T-helper 1 cell treated with Interleukin-12 subunit alpha and Interleukin-12 subunit beta and Interleukin-4 antibody, amounts not matched to agents 30 ng/mL and 1 ng/mL, for 36 hours (primary cell): ENCODE measurements at regions not wholly inside any gene's neighbourhood (a gene's known extent, or its start where the extent isn't known, plus 50 kb on each side); places are given as distances from the start of the nearest gene placed in this dataset.

Experiments used
- intact Hi-C: fragments of 100-400 bp; cut with micrococcal nuclease; formaldehyde crosslinking; loops from one replicate; pipeline ENCODE4 v1.15.1; 2024

DNA sequence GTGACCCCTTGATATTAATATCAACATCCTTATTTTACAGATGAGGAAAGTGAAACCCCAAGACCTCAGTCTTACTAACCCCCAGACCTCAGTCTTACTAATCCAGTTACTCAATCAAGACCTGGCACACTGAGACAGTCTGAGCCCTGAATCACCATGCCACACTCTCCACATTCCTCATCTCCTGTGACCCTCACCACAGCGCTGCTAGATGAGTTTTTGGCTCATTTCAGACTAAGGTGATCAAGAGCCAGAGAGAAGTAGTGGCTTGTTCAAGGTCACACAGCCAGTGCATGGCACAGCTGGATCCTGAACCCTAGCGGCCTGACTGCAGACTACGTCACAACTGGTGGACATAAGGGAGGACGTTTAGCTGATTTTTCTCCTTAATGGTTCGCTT, 579.2 kb downstream of the BCL11B start:
- intact Hi-C loops: no loop called here

DNA sequence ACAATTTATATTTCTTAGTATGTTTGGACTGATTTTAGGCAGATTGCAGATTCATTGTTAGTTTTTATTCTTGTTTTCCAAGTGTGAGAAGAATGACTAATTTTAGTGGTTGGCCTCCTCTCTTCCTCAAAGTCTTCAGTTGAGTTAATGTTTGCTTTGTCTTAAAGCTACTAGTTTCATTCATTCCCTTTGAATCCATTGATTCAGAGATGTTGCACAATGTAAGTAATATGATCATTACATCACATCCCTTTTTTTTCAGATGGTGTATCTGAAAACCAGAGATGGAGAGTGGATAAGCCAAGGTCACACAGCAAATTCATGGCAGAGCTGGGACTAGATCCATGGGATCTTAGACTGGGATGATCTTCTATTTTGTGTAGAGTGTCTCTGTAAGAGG, 577.5 kb downstream of the BCL11B start:
- intact Hi-C loops: no loop called here

DNA sequence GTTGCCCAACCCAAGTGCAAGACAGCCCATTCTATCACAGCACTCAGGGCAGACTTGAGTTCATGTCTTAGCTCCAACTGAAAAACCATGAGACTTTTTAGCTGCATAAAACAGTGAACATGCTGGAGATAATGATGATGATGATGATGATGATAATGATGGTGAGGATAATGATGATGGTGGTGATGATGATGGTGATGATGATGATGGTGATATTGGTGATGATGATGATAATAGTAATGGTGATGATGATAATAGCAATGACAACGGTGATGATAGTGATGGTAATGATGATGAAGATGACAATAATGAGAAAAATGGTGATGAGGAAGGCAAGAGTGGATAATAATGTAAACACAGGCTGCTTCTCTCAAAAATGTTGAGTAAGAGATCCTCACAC, 576.2 kb downstream of the BCL11B start:
- intact Hi-C loops: no loop called here

DNA sequence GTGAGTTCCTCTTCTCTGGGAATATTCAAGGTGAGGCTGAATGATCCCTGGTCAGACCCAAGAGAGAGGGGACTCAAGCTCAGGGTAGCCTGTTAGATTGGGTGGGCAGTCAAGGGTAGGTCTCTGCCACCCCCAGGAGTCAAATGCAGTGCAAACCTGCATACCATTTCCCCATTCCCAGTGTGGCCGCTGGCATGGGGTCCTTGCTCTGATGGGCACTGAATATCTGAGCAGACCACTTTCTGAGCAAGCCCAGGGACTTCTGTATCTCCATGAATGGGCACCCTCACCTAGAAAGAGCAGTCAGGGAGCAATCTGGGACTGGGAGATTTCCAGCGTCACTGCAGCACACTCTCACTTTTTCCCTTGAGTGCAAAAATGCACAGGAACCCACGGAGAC, 573.7 kb downstream of the BCL11B start:
- intact Hi-C loops: no loop called here

DNA sequence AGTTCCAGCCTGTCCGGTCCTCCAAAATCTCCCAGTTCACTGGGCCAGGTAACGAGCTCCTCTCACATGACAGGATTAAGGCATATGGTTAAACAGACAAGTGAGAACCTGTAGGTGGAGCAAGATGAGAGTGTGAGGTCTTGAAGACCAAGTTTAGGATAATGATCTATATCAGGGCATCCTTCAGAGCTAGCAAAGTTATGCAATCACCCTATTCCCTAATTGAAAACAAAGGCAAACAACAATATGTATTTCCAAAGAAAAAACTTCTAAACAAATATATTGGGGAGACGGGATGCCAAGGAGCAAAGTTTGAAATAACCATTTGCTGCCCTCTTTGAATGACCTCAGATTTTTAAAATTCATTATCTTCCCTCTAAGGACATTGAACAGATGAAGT, 571.2 kb downstream of the BCL11B start:
- intact Hi-C loops: no loop called here

DNA sequence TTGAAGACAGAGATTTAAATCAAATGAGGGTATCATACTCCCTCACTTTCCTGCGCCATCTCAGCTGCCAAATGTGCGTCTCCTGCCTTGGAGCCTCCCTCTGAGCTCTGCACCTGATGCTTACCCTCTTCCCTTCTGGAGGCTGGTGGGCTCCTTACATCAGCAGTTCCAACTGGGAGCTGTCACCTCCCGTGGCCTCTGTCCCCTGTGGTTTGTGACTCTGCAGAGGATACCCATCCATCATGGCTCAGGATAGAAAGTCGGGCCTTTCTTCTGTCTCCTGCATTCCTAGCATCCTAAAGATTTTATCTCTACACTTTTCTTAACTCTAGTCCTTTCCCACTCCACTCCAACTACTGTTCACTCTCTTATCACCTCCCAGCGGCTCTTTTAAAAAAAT, 570.6 kb downstream of the BCL11B start:
- intact Hi-C loops: no loop called here

DNA sequence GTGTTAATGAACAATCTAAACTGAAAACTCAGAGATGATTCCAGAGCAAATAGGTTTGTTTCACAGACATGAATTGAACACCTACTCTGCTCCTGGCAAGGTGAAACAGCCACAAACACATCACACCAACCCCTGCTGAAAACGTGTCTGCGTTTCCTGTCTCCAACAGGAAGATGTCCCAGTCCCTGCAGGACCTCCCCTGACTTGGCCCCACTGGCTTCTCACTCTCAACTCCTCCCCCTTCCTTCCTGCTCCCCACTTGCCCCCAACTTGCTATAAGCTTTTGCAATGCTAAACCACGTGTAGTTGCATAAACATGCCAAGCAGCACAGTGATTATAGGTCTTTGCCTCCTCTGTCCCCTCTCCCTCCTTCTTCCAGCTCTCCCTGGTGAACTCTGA, 567.6 kb downstream of the BCL11B start:
- intact Hi-C loops: no loop called here

DNA sequence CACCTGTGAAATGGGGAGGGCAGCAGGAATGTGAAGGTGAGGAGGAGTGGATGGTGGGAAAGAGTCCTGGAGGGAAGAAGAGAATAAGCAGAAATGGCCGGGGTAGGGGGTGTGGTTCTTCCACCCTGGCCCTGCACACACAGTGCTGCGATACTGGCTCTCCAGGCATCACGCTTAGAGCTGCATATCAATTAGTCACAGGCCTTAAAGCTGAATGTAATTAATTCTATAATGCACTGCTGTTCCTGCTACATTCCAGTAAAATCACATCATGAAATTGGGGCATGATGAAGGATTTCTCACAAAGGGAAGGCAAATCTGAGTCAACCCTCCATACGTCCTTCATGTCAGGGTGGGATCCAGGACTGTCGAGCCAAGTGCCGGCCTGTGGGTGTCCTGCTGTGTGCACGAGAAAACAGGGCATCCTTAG, 566.1 kb downstream of the BCL11B start:
- intact Hi-C loops: no loop called here

DNA sequence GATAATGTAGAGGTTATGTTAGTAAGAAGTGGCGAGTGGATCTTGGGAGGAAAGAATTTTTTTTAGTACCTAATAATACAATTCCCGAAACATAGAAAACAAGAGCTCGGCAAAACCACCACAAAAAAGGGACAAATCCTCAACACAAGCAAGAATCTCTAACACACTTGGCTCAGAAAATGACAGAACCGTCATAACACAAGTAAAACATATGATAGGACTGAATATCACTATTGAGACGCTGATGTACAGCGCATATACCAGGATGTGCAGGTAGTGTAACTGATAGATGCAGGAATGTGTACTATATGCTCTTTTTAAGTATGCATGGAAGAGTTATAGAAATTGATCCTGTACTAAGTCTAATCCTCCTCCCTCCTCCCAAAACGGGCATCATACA, 564.5 kb downstream of the BCL11B start:
- intact Hi-C loops: no loop called here

DNA sequence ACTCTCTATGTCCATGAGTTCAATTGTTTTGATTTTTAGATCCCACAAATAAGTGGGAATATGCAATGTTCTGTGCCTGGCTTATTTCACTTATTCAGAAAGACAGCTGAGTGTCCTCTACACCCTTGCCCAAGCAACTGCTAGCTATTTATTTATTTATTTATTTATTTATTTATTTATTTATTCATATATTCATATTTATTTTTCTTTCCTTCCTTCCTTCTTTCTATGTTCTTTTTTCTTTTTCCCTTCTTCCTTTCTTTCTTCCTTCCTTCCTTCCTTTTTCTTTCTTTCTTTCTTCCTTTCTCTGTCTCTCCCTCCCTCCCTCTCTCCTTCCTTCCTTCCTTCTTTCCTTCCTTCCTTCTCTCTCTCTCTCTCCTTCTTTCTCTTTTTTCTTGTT, 563.4 kb downstream of the BCL11B start:
- intact Hi-C loops: no loop called here

DNA sequence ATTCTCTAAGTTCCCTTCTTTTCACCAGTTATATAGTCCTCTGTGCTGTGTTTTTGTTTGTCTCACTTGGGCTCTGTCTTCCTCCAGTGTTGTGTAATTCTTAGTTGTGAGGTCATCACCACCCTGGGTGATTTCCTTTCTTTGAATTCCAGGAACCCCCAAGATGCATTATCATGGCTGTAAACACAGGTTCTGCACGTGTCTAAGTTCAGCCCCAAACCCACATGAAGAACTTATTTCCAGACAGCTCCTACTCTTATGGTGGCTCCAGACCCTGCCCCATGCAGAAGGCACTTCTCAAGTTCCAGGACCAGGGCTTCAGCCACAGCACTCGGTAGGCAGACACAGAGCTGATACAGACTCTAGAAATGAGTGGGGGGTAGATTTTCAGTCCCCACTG, 560.5 kb downstream of the BCL11B start:
- intact Hi-C loops: loop anchor here (1.0 to 10.0 kb wide), 2 partner anchors 542 to 577 kb away; no protein-coding TSS in a partner anchor

DNA sequence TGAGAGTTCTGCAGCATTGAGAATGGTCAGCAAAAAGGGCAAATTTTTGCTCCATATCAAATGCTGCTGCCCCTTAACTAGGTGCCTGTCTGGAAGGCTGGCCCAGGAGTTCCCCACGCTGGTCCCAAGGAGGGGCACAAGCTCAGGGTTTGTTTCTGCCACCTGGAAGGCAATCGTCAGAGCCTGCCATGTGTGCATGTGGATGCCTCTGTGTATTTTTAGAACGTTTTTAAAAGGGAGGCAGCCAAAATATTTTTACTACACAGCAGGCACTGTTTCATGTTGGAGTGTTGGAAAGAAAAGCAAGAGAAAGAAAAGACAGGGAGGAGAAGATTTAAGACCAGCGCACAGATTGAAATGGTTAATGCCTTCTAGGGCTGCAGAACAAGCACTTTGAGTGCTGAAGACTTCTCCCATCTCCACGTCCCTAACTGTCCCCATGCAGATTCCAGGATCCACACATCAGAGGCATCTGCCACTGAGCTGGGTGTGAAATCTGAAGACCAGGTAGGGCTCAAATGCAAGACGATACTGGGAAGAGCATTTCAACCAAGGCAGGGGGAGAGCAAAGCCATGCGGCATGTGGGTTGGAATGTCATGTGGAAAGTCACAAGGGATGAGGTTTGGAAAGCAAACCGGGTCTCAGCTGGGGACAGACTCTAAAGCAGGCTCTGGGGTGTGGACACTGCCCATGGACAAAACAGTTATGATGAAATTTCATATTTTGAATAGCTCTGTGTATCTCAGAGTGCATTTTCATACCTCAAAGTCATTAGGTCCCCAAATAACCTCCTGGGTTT, 557.2 kb downstream of the BCL11B start:
- intact Hi-C loops: loop anchor here (10.0 kb wide), 1 partner anchor 580 kb away; no protein-coding TSS in a partner anchor

DNA sequence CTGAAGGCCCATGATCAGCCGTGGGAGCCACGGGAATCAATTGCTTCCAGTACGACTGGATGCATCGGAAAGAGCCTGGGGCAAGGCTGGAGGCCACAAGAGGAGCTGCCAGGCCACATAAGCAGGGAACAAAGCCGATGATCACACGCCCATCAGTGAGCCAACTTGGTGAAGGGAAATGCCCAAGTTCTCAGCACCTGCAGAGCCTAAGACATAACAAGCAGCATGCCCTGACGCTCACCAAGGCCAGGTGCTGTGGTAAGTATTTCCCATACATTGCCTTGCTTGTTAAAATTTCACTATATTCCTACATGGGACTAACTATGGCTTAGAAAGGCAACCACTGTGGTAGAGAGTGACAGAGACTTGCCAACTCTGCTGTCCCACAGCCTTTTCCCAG, 555.9 kb downstream of the BCL11B start:
- intact Hi-C loops: loop anchor here (10.0 kb wide), 1 partner anchor 581 kb away; no protein-coding TSS in a partner anchor

DNA sequence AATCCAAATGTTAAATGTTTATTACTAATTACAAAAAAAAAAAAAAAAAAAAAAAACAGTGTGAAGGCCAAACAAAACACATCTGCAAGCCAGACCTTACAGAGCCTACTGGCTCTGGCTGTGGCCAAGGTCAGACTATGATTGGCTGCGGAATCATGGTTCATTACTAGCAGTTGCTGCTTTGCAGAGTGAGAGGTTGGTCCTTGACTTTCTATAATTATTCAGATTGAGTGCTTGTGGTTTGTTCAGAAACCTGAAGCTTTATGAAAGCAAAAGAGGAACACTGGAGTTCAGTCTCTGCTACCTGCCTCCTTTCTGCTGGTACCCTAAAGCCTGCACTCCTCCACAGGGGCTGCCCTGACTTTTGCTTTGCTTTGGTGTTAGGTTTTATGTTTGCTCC, 550.9 kb downstream of the BCL11B start:
- intact Hi-C loops: no loop called here

DNA sequence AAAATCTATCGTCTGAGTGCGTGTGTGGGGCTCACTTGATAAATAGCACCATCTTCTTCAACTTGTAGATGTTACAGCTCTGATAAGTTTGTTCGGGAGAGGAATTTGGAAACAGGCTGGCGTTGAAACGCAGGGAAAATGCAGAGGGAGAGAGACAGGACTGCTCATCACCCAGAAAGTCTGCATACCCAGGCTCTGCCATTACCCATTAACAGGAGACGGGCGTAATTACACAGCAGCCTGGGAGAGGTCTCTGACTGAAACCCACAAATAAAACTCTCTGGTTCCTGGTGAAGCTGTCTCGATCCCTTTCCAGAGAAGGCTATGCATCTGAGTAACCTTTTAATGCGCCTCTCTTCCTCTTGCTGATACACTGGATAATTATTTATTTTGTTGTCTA, 547.3 kb downstream of the BCL11B start:
- intact Hi-C loops: no loop called here

DNA sequence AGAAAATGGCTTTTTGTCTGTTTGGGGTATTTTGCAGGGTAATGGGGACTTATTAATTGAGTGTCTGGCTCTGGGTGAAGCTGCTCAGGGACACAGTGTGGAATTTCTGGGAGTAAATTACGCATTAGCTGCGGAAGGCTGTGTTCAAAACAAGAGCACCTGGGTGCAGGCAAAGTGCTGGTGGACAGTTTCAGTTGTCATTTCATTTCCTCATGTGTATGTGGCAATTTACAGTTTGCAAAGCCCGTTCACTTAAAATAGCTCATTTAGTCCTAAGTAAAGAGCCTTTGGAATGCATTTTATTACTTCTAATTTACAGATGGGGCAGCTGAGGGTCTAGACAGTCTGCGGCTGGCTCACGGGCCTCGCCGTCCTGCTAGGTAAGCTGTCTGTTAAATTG, 546.8 kb downstream of the BCL11B start:
- intact Hi-C loops: no loop called here

DNA sequence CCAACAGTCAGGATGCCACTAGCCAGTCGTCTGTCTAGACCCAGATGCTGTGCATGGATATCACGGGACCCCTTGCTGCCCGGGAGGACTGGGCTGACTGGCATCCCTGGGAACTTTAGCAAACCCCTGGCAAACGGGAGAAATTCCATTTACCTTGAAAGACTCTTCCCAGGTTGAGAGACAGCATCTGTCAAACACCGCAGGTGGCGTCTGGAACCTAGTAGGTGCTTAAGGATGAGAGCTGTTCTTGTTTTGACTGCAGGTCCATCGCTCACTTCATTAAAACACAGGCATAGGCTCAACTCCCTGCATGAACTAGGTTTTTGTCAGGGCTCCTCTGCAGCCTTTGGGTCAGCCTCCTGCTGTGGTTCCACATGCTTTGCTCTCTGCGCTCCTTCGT, 546.3 kb downstream of the BCL11B start:
- intact Hi-C loops: no loop called here

DNA sequence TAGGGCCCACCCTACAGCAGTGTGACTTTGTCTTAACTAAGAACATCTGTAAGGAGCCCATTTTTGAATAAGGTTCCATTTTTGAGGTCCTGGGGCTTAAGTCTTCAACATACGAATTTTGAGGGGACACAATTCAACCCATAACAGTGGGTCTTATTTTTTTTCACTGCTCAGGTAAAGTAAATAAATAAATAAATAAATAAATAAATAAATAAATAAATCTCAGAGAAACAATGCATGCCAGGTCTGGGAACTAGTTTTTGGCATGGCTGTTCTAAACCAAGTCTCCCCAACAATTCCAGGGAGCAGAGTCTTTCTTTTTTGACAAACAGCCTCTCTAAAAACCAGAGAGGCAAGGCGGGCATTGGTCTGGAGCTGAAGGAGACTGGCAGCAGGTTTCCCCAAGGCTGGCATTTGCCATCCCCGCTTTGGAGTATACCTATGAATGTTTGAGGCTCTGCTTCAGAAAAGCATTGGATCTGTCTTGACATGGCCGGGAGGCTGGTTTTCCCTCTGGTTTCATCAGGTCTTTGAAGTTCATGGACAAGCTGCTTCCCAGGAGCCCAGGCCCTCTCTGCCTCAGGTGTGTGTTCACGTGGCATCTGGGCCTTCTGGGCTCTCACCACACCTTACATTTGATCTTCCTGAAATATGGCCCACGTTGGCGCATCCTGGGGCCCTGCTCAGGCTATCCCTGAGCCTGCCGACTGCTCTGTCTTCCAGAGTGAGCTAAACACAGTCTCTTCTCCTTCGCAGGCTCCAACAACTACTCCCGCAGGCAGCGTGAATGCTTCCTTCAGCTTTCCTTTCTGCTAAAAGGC, 545.2 kb downstream of the BCL11B start:
- intact Hi-C loops: no loop called here

DNA sequence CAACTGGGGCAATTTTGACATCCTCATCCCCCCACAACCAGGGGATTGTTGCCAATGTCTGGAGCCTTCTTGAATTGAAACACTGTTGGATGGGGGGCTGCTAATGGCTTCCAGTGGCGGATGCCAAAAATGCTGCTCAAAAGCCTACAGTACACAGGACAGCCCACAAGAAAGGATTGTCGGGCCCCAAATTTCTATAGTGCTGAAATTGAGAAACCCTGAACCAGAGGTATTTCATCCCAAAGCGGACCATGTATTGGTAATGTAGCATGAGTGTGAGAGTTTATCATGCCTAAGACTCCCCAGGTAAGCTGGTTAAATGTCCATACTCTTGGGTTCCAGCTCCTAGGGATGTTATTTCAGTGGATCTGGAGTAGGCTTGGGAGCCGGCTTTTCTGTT, 544.0 kb downstream of the BCL11B start:
- intact Hi-C loops: no loop called here

DNA sequence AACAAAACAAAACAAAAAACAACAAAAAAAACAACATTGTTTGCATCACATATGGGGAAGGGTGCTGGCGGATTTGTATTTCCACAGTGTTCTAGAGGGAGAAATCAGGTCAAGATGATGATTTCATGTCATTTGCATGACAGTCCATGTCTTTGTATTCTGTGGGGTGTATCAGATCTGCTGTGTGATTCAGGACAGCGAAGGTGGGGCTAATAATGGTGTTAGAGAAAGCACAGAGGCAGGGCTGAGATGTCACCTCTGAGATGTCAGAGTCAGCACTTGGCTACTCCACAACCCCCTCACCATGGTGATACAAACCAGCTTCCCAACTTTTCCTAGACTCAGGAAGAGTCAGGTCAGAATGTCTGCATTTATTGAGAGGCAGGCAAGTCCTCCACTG, 543.2 kb downstream of the BCL11B start:
- intact Hi-C loops: no loop called here

DNA sequence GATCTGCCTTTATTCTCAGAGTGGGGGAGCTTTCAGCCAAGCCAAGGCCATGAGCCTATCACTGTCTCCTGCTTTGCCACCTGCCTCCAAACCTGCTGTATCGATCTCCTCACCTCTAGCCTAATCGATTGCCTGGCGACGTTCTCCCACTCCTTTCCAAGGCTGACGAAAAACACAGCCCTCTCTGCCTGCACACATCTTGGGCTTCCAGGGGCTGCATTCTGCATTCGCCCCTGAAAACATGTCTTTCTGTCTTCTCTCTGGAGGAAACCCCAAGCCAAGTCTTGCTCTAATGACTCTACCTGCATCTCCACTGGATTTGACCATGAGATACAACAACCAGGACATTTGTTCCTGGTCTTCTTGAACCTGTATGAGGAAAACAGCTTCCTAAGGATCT, 540.7 kb downstream of the BCL11B start:
- intact Hi-C loops: no loop called here

DNA sequence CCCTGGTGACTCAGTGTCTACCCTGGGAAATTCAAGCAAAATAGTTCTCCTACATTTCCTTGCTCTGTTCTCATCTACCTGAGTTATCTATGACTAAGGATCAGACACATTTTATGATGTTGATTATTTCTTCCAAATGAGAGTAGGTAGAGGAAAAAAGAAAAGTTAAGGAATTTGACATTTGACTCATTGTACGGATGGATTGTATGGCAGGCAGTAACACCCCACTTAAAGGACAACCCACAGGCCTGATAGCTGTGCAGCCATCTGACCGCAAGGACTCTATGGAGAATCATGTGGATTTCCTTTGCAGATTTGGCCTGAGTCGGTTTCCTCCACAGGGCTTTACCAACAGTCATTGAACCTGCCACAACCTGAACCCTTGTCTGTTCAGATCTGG, 540.3 kb downstream of the BCL11B start:
- intact Hi-C loops: no loop called here

DNA sequence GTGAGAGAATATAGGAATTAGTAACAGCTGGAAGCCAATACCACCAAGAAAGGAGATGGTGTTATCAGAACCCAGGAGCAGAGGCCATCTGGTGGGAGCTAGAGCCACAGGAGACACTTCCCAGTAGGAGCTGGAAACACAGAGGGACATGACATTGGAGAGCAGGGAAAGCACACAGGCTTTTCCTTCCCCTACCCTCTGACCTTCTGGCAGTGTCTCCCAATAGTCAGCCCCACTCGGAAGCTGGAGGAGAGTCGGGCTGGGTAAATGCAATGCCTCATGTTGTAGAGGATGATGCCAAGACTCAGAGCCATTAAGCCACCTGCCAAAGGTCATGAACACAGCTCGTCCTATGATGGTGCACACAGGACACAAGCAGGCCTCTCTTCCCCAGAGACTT, 538.5 kb downstream of the BCL11B start:
- intact Hi-C loops: no loop called here
